HCT116 (cell line): ENCODE measurements at regions not wholly inside any gene's neighbourhood (a gene's known extent, or its start where the extent isn't known, plus 50 kb on each side); places are given as distances from the start of the nearest gene placed in this dataset.

Experiments used
- ATAC-seq: fragments of 200-7000 bp; cut with Tn5 transposase; 2 replicates; pipeline ENCODE4 v1.9.1; 2020; ENCODE audit warnings: mild to moderate bottlenecking, moderate library complexity
- BruUV-seq: library from RNA; stranded (reverse); fragments of 400-500 nt; replicated peaks from 2 replicates; lab custom pipeline; 2021; lab: Mats Ljungman, UMichigan
- CTCF ChIA-PET: fragments of 300-600 bp; sonication (Branson Sonifier 250); formaldehyde crosslinking; loops from one replicate; lab custom pipeline; 2021; ENCODE audit warnings: antibody characterized with exemption; lab: Charles Lee
- POLR2A ChIA-PET: fragments of 300-600, 350-600 bp; sonication (Branson Sonifier 250); formaldehyde crosslinking; loops from one replicate; lab custom pipeline; 2021; ENCODE audit warnings: antibody characterized with exemption; lab: Charles Lee
- RAD21 ChIA-PET, 2 experiments: fragments of 300-600 bp; sonication (Branson Sonifier 250); formaldehyde crosslinking; loops; one replicate each; lab custom pipeline; 2023; ENCODE audit warnings: low total read pairs in 2 of 2; ENCODE audit not compliant: uncharacterized antibody in 2 of 2, unreplicated experiment in 2 of 2, low non-redundant PET in 1 of 2; lab: Charles Lee
- DNase-seq: peaks from one replicate; pipeline ENCODE4 v3.0.0-alpha.2; 2010; ENCODE audit warnings: low read depth, low spot score
- H2AFZ ChIP-seq: fragments of 200-600 bp; shearing (Covaris generic), sonication (generic); 2 replicates; pipeline ENCODE4 v1.6.1; 2017; ENCODE audit warnings: low read depth, mixed run types, mixed read lengths, antibody characterized with exemption, low read length; ENCODE audit not compliant: poor library complexity, severe bottlenecking
- H3K27ac ChIP-seq: 2 replicates; pipeline ENCODE4 v1.5.1; 2012; ENCODE audit warnings: low read depth, low read length
- H3K27me3 ChIP-seq: fragments of 200-600 bp; sonication (generic); 2 replicates; pipeline ENCODE4 v1.6.1; 2016; ENCODE audit warnings: mixed run types, low read length, mixed read lengths; ENCODE audit not compliant: insufficient read depth
- H3K36me3 ChIP-seq, 2 experiments: fragments of 200-500 bp in 1 of 2; fragments of 200-600 bp in 1 of 2; sonication (Bioruptor generic) in 1 of 2; sonication (generic) in 1 of 2; 2 replicates each; pipeline versions ENCODE4 v1.5.1 to v1.6.1; 2014 to 2016; ENCODE audit warnings: low read length in 2 of 2, inconsistent platforms in 1 of 2, mixed read lengths in 1 of 2, mixed run types in 1 of 2; ENCODE audit not compliant: insufficient read depth in 2 of 2, control insufficient read depth in 1 of 2
- H3K4me1 ChIP-seq, 2 experiments: fragments of 200-600 bp in 1 of 2; sonication (generic) in 1 of 2; 2 replicates each; pipeline versions ENCODE4 v1.5.1 to v1.6.1; 2012 to 2017; ENCODE audit warnings: low read length in 2 of 2, inconsistent platforms in 1 of 2, mild to moderate bottlenecking in 1 of 2, mixed read lengths in 1 of 2, mixed run types in 1 of 2, moderate library complexity in 1 of 2; ENCODE audit not compliant: insufficient read depth in 2 of 2, control insufficient read depth in 1 of 2
- H3K4me2 ChIP-seq: fragments of 200-600 bp; sonication (generic); 2 replicates; pipeline ENCODE4 v1.6.1; 2017; ENCODE audit warnings: mixed run types, low read length, mixed read lengths
- H3K4me3 ChIP-seq, 2 experiments: fragments of 200-600 bp in 1 of 2; sonication (generic) in 1 of 2; replicated peaks in 1 of 2; 2 replicates each; pipeline ENCODE4 v1.5.1; 2011 to 2016; ENCODE audit warnings: low read length in 2 of 2, control low read depth in 1 of 2, low read depth in 1 of 2, mild to moderate bottlenecking in 1 of 2, mixed read lengths in 1 of 2, mixed run types in 1 of 2
- H3K79me2 ChIP-seq: fragments of 200-600 bp; sonication (generic); 2 replicates; pipeline ENCODE4 v1.6.1; 2017; ENCODE audit warnings: mild to moderate bottlenecking, mixed run types, low read length, moderate library complexity, mixed read lengths; ENCODE audit not compliant: insufficient read depth
- H3K9ac ChIP-seq: fragments of 200-600 bp; sonication (generic); 2 replicates; pipeline ENCODE4 v1.6.1; 2016; ENCODE audit warnings: low read length, mixed read lengths
- H3K9me2 ChIP-seq: fragments of 200-600 bp; sonication (generic), shearing (Covaris generic); 2 replicates; pipeline ENCODE4 v1.6.1; 2017; ENCODE audit warnings: mixed run types, mild to moderate bottlenecking, moderate library complexity; ENCODE audit not compliant: insufficient read depth
- H3K9me3 ChIP-seq, 2 experiments: fragments of 200-500 bp in 1 of 2; fragments of 200-600 bp in 1 of 2; sonication (Bioruptor generic) in 1 of 2; sonication (generic) in 1 of 2; 2 replicates each; pipeline ENCODE4 v1.6.1; 2014 to 2017; ENCODE audit warnings: low read length in 2 of 2, mixed read lengths in 2 of 2, inconsistent platforms in 1 of 2, low read depth in 1 of 2, mild to moderate bottlenecking in 1 of 2, mixed run types in 1 of 2, moderate library complexity in 1 of 2; ENCODE audit not compliant: control insufficient read depth in 1 of 2, insufficient read depth in 1 of 2
- H4K20me1 ChIP-seq: fragments of 200-600 bp; sonication (generic), shearing (Covaris generic); 2 replicates; pipeline ENCODE4 v1.6.1; 2017; ENCODE audit warnings: mixed run types, mild to moderate bottlenecking, moderate library complexity; ENCODE audit not compliant: insufficient read depth
- CTCF ChIP-seq, 3 experiments: fragments of 200-600 bp in 1 of 3; sonication (generic) in 1 of 3; IDR thresholded peaks in 2 of 3; conservative IDR thresholded peaks in 1 of 3; 2 replicates each; pipeline ENCODE4 v1.5.1; 2012 to 2017; ENCODE audit warnings: low read depth in 2 of 3, low read length in 2 of 3, antibody characterized with exemption in 1 of 3, borderline replicate concordance in 1 of 3, control low read depth in 1 of 3, mild to moderate bottlenecking in 1 of 3, mixed read lengths in 1 of 3, mixed run types in 1 of 3, moderate library complexity in 1 of 3; ENCODE audit not compliant: insufficient read depth in 1 of 3
- RAD21 ChIP-seq: IDR thresholded peaks from 2 replicates; pipeline ENCODE4 v1.6.1; 2012; ENCODE audit warnings: low read depth, mild to moderate bottlenecking
- ZNF274 ChIP-seq: fragments of 200-500 bp; sonication (Bioruptor generic); IDR thresholded peaks from 2 replicates; pipeline ENCODE4 v1.6.1; 2014; ENCODE audit warnings: mild to moderate bottlenecking, low read depth, low read length, inconsistent platforms
- intact Hi-C: fragments of 100-400 bp; cut with micrococcal nuclease; formaldehyde crosslinking; loops from 2 replicates; pipeline ENCODE4 v1.10.0; 2022

GRCh38 chr11:116515664-116516184 is 257.1 kb downstream of the BUD13 start:
- H4K20me1 ChIP-seq = no peaks in the 10 kb centered on the region
- POLR2A ChIA-PET = no interaction called here
- no peak for ATAC-seq
- BruUV-seq = no TSS peak
- RAD21 ChIA-PET = no interaction called here
- no peaks in the 10 kb centered on the region for H3K9me2 ChIP-seq
- no peak overlapping the region for H3K27ac ChIP-seq
- DNase-seq = no peak
- H3K27me3 ChIP-seq = peaks cover 33% of the 10 kb centered on the region
- H3K79me2 ChIP-seq = no peaks in the 10 kb centered on the region
- H3K4me3 ChIP-seq = no peak overlapping the region
- no peak overlapping the region for H3K9ac ChIP-seq
- no peak overlapping the region for H3K4me2 ChIP-seq
- no peaks in the 10 kb centered on the region for H3K9me3 ChIP-seq
- CTCF ChIA-PET = interaction anchor here (1.0 to 1.2 kb wide), 2 partner anchors 125 to 176 kb away, joined by 4 to 6 read pairs; no protein-coding TSS in a partner anchor
- no peaks in the 10 kb centered on the region for H3K4me1 ChIP-seq
- intact Hi-C loops = no loop called here
- H2AFZ ChIP-seq = no peak overlapping the region
- no peak for TF ChIP-seq ZNF274
- H3K36me3 ChIP-seq = no peaks in the 10 kb centered on the region

GRCh38 chr11:116513894-116514293 is 258.9 kb downstream of the BUD13 start:
- ATAC-seq (peak; percentile 84), DNase-seq (peak; percentile 46)
- ChIA-PET RAD21 (interaction anchor here (1.0 to 1.3 kb wide), 2 partner anchors 128 kb away, joined by 4 to 13 read pairs; no protein-coding TSS in a partner anchor), POLR2A (no interaction called here), CTCF (interaction anchor here (0.7 to 1.7 kb wide), 10 partner anchors 8 to 713 kb away, joined by 3 to 38 read pairs (median 4); no protein-coding TSS in a partner anchor)
- Histone ChIP-seq H3K36me3 (no peaks in the 10 kb centered on the region), H3K4me1 (no peaks in the 10 kb centered on the region), H3K4me2 (no peak overlapping the region), H3K27me3 (peaks cover 25% of the 10 kb centered on the region; the same call in 1 of the 2 replicates), H4K20me1 (no peaks in the 10 kb centered on the region), H2AFZ (no peak overlapping the region), H3K79me2 (no peaks in the 10 kb centered on the region), H3K9me3 (no peaks in the 10 kb centered on the region), H3K9ac (no peak overlapping the region), H3K4me3 (no peak overlapping the region), H3K9me2 (no peaks in the 10 kb centered on the region), H3K27ac (no peak overlapping the region)
- peak; percentile 43 to 65 (median 56) for TF ChIP-seq CTCF (IDR thresholded peaks at IDR 0.05 in 2 of 3, conservative IDR thresholded peaks at IDR 0.05 in 1 of 3; ENCODE audit: borderline replicate concordance in 1 of 3, insufficient read depth in 1 of 3, low read depth in 2 of 3, low read length in 2 of 3)
- peak; percentile 60 for TF ChIP-seq RAD21
- no peak for TF ChIP-seq ZNF274
- no TSS peak for BruUV-seq
- intact Hi-C loops = loop anchor here (1.0 kb wide), 2 partner anchors 127 to 177 kb away; no protein-coding TSS in a partner anchor
